ENCODE measurements at regions not wholly inside any gene's neighbourhood (a gene's known extent, or its start where the extent isn't known, plus 50 kb on each side); places are given as distances from the start of the nearest gene placed in this dataset.

DNA sequence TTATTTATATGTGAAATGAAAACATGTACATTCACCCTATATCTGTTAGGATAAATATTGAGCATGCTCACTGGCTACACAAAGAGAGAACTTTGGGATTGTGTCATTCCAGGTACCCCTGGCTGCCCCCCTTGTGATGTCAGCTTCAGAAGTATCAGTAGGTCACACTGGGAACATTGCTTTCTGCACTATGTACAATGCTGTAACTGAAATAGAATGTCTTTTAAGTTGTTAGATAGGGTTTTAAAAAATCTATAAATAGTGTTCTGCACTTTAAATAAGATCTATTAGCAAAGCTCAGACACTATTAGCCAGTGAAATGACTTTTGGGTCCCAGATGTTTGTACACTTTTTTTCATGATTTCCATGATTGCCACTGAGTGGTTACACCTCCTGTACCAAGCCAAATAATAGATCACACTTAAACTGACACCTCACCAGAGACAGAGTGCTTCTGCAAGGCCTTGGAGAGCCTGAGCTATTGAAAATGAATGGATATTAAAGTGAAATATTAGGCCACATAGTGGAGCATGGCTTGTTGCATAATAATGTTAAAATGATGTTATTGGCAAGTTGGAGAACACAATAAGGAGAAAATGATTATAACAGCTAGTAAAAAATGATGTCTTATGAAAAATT, 297.0 kb upstream of the NXPH2 start:
- H3K4me2 ChIP-seq (ENCODE audit: low read length) = no peak overlapping the region
- H3K9me3 ChIP-seq (ENCODE audit: insufficient read depth, low read length) = no peaks in the 10 kb centered on the region
- no peaks in the 10 kb centered on the region for H4K20me1 ChIP-seq (ENCODE audit: insufficient read depth, low read length)
- no peaks in the 10 kb centered on the region for H3K4me1 ChIP-seq (ENCODE audit: low read length)
- H3K9ac ChIP-seq (ENCODE audit: low read length) = no peak overlapping the region
- no peak overlapping the region for H2AFZ ChIP-seq (ENCODE audit: low read depth, low read length)
- H3K36me3 ChIP-seq (replicated peaks; ENCODE audit: low read depth, low read length) = no peaks in the 10 kb centered on the region
- H3K27ac ChIP-seq (ENCODE audit: low read length) = no peak overlapping the region
- H3K79me2 ChIP-seq (ENCODE audit: low read length) = no peaks in the 10 kb centered on the region
- H3K4me3 ChIP-seq (ENCODE audit: low read length) = no peak overlapping the region
- no peaks in the 10 kb centered on the region for H3K27me3 ChIP-seq (ENCODE audit: low read depth, low read length)
- TF ChIP-seq CTCF (IDR thresholded peaks at IDR 0.05; ENCODE audit: low read depth, low read length) (no peak), EZH2phosphoT487 (IDR thresholded peaks at IDR 0.05; ENCODE audit: low read depth) (no peak)

- H3K4me1 ChIP-seq (ENCODE audit: low read length) = no peaks in the 10 kb centered on the region
- no peak overlapping the region for H3K4me2 ChIP-seq (ENCODE audit: low read length)
- TF ChIP-seq EZH2phosphoT487 (IDR thresholded peaks at IDR 0.05; ENCODE audit: low read depth) (no peak), CTCF (IDR thresholded peaks at IDR 0.05; ENCODE audit: low read depth, low read length) (no peak)
- no peak overlapping the region for H2AFZ ChIP-seq (ENCODE audit: low read depth, low read length)
- H3K4me3 ChIP-seq (ENCODE audit: low read length) = no peak overlapping the region
- H3K27ac ChIP-seq (ENCODE audit: low read length) = no peak overlapping the region
- H3K27me3 ChIP-seq (ENCODE audit: low read depth, low read length) = no peaks in the 10 kb centered on the region
- H3K9me3 ChIP-seq (ENCODE audit: insufficient read depth, low read length) = no peaks in the 10 kb centered on the region
- H4K20me1 ChIP-seq (ENCODE audit: insufficient read depth, low read length) = no peaks in the 10 kb centered on the region
- no peaks in the 10 kb centered on the region for H3K79me2 ChIP-seq (ENCODE audit: low read length)
- no peak overlapping the region for H3K9ac ChIP-seq (ENCODE audit: low read length)
- no peaks in the 10 kb centered on the region for H3K36me3 ChIP-seq (replicated peaks; ENCODE audit: low read depth, low read length)
Measured at GRCh38 chr2:139067874-139068273, 287.7 kb upstream of the NXPH2 start.

DNA sequence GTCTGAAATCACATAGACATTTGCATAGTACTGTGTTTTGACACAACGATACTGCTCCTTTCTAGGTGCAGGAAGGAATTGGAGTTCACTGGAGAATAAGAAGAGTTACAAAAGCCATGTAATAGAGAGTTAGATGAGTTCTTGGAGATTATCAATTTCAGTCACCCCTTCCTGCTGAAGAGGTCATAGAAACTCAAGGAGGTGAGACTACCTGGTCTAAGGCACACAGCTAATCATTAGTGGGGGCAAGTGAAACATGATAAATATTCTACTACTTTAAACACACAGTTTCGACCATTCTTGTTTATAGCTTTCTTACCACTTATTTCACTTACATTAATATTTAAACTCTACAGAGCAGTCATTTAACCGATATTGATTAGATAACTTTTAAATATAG, 286.9 kb upstream of the NXPH2 start:
- no peak overlapping the region for H3K4me3 ChIP-seq (ENCODE audit: low read length)
- H3K27ac ChIP-seq (ENCODE audit: low read length) = no peak overlapping the region
- TF ChIP-seq CTCF (IDR thresholded peaks at IDR 0.05; ENCODE audit: low read depth, low read length) (no peak), EZH2phosphoT487 (IDR thresholded peaks at IDR 0.05; ENCODE audit: low read depth) (no peak)
- no peaks in the 10 kb centered on the region for H3K9me3 ChIP-seq (ENCODE audit: insufficient read depth, low read length)
- H3K79me2 ChIP-seq (ENCODE audit: low read length) = no peaks in the 10 kb centered on the region
- no peaks in the 10 kb centered on the region for H3K36me3 ChIP-seq (replicated peaks; ENCODE audit: low read depth, low read length)
- H3K4me1 ChIP-seq (ENCODE audit: low read length) = no peaks in the 10 kb centered on the region
- H2AFZ ChIP-seq (ENCODE audit: low read depth, low read length) = no peak overlapping the region
- no peak overlapping the region for H3K4me2 ChIP-seq (ENCODE audit: low read length)
- no peak overlapping the region for H3K9ac ChIP-seq (ENCODE audit: low read length)
- no peaks in the 10 kb centered on the region for H3K27me3 ChIP-seq (ENCODE audit: low read depth, low read length)
- H4K20me1 ChIP-seq (ENCODE audit: insufficient read depth, low read length) = no peaks in the 10 kb centered on the region

- H4K20me1 ChIP-seq (ENCODE audit: insufficient read depth, low read length) = no peaks in the 10 kb centered on the region
- H2AFZ ChIP-seq (ENCODE audit: low read depth, low read length) = no peak overlapping the region
- TF ChIP-seq CTCF (IDR thresholded peaks at IDR 0.05; ENCODE audit: low read depth, low read length) (no peak), EZH2phosphoT487 (IDR thresholded peaks at IDR 0.05; ENCODE audit: low read depth) (no peak)
- H3K27ac ChIP-seq (ENCODE audit: low read length) = no peak overlapping the region
- no peaks in the 10 kb centered on the region for H3K79me2 ChIP-seq (ENCODE audit: low read length)
- no peak overlapping the region for H3K4me2 ChIP-seq (ENCODE audit: low read length)
- H3K9me3 ChIP-seq (ENCODE audit: insufficient read depth, low read length) = no peaks in the 10 kb centered on the region; the same call in 1 of the 2 replicates
- no peaks in the 10 kb centered on the region for H3K27me3 ChIP-seq (ENCODE audit: low read depth, low read length)
- H3K4me1 ChIP-seq (ENCODE audit: low read length) = no peaks in the 10 kb centered on the region
- H3K9ac ChIP-seq (ENCODE audit: low read length) = no peak overlapping the region
- H3K36me3 ChIP-seq (replicated peaks; ENCODE audit: low read depth, low read length) = no peaks in the 10 kb centered on the region
- H3K4me3 ChIP-seq (ENCODE audit: low read length) = no peak overlapping the region
Measured at GRCh38 chr2:139064159-139064558, 284.0 kb upstream of the NXPH2 start.

All from OCI-LY3 (cell line).